GM12892 (cell line): ENCODE measurements at regions not wholly inside any gene's neighbourhood (a gene's known extent, or its start where the extent isn't known, plus 50 kb on each side); places are given as distances from the start of the nearest gene placed in this dataset.

Experiments
- POLR2A ChIP-seq: IDR thresholded peaks from 2 replicates; pipeline ENCODE4 v1.6.1; 2011; ENCODE audit warnings: low read depth, low read length, control low read depth
- POLR2AphosphoS5 ChIP-seq: IDR thresholded peaks from 2 replicates; pipeline ENCODE4 v1.6.1; 2011; ENCODE audit warnings: low read depth, low read length, control low read depth

- no peak for TF ChIP-seq POLR2A
- TF ChIP-seq POLR2AphosphoS5 = no peak
Observed at GRCh38 chr2:18836436-18836835, 247.1 kb upstream of the NT5C1B start.
